Head of caudate nucleus (tissue), 42 donors: ENCODE measurements at regions not wholly inside any gene's neighbourhood (a gene's known extent, or its start where the extent isn't known, plus 50 kb on each side); places are given as distances from the start of the nearest gene placed in this dataset.
"Not testable (repeated sequence)": the region's sequence is repeated elsewhere in the genome, so short reads cannot be mapped to it uniquely, and the experiment has no call there.

Experiments
- DNase-seq, 42 donors: peaks; one replicate each; pipeline versions ENCODE4 v3.0.0 to v3.0.0-alpha.2; 2020 to 2021; ENCODE audit warnings: mixed read lengths in 7 of 42
- intact Hi-C: fragments of 100-400 bp; cut with DNase I; formaldehyde crosslinking; loops from one replicate; pipeline ENCODE4 v1.15.0; 2022

GRCh38 chr20:48396981-48397861 lies 430.6 kb downstream of the PREX1 start:
- DNase-seq = not testable (repeated sequence)

GRCh38 chr20:48395816-48396546 lies 431.8 kb downstream of the PREX1 start:
- no peak for DNase-seq

More at GRCh38 chr20:48396981-48397861, 430.6 kb downstream of the PREX1 start:
- intact Hi-C loops = not testable (repeated sequence)

GRCh38 chr20:48394415-48395081 lies 433.3 kb downstream of the PREX1 start:
- no peak for DNase-seq
- intact Hi-C loops = no loop called here

More at GRCh38 chr20:48395816-48396546, 431.8 kb downstream of the PREX1 start:
- intact Hi-C loops = no loop called here

- intact Hi-C loops = no loop called here
- peak in 2 of 42 donors; percentile 11 to 45 for DNase-seq
These were observed 434.0 kb downstream of the PREX1 start for GRCh38 chr20:48393737-48394314.

GRCh38 chr20:48393311-48393685 lies 434.5 kb downstream of the PREX1 start:
- DNase-seq = no peak
- intact Hi-C loops = no loop called here

GRCh38 chr20:48392407-48393310 lies 435.1 kb downstream of the PREX1 start:
- DNase-seq = no peak
- intact Hi-C loops = no loop called here

GRCh38 chr20:48390981-48391380 lies 436.8 kb downstream of the PREX1 start:
- intact Hi-C loops = no loop called here

GRCh38 chr20:48387675-48388074 lies 440.1 kb downstream of the PREX1 start:
- no peak for DNase-seq
- intact Hi-C loops = no loop called here

More at GRCh38 chr20:48390981-48391380, 436.8 kb downstream of the PREX1 start:
- no peak for DNase-seq

GRCh38 chr20:48385527-48385926 lies 442.3 kb downstream of the PREX1 start:
- no peak for DNase-seq
- intact Hi-C loops = no loop called here

- intact Hi-C loops = no loop called here
- no peak for DNase-seq
These were observed 442.7 kb downstream of the PREX1 start for GRCh38 chr20:48385114-48385513.

GRCh38 chr20:48384147-48384818 lies 443.5 kb downstream of the PREX1 start:
- DNase-seq = no peak
- intact Hi-C loops = no loop called here

- DNase-seq = no peak
- intact Hi-C loops = no loop called here
These were observed 444.5 kb downstream of the PREX1 start for GRCh38 chr20:48383252-48383651.

- intact Hi-C loops = no loop called here
- no peak for DNase-seq
These were observed 445.5 kb downstream of the PREX1 start for GRCh38 chr20:48382304-48382703.

GRCh38 chr20:48381353-48382120 lies 446.3 kb downstream of the PREX1 start:
- intact Hi-C loops = no loop called here
- DNase-seq = peak in 3 of 42 donors; percentile 25 to 55 (median 31)

- intact Hi-C loops = no loop called here
- no peak for DNase-seq
These were observed 447.1 kb downstream of the PREX1 start for GRCh38 chr20:48380661-48381060.

- intact Hi-C loops = no loop called here
- no peak for DNase-seq
These were observed 448.7 kb downstream of the PREX1 start for GRCh38 chr20:48378976-48379675.
